Muscle of leg (tissue), 3 donors: ENCODE measurements at regions not wholly inside any gene's neighbourhood (a gene's known extent, or its start where the extent isn't known, plus 50 kb on each side); places are given as distances from the start of the nearest gene placed in this dataset.

Experiments
- DNase-seq: peaks from one replicate; pipeline ENCODE4 v3.0.0; 2013
- H3K27ac ChIP-seq: one replicate; pipeline ENCODE4 v1.5.1; 2013; ENCODE audit warnings: mild to moderate bottlenecking, low read length, control low read depth
- H3K27me3 ChIP-seq: one replicate; pipeline ENCODE4 v1.6.1; 2013; ENCODE audit warnings: low read length; ENCODE audit not compliant: control insufficient read depth, insufficient read depth
- H3K36me3 ChIP-seq: one replicate; pipeline ENCODE4 v1.6.1; 2013; ENCODE audit warnings: low read length; ENCODE audit not compliant: control insufficient read depth, insufficient read depth
- H3K4me1 ChIP-seq: one replicate; pipeline ENCODE4 v1.6.1; 2013; ENCODE audit warnings: low read length; ENCODE audit not compliant: control insufficient read depth, insufficient read depth
- H3K4me3 ChIP-seq: one replicate; pipeline ENCODE4 v1.5.1; 2013; ENCODE audit warnings: low read length, control low read depth
- H3K9me3 ChIP-seq: replicated peaks from 2 replicates; pipeline ENCODE4 v1.6.1; 2013; ENCODE audit warnings: low read depth, low read length; ENCODE audit not compliant: control insufficient read depth
- WGBS: methylation state at CpG from one replicate; pipeline ENCODE4 v1.1.5; 2013; ENCODE audit warnings: missing lambda C conversion rate; ENCODE audit not compliant: insufficient coverage; 5-methylcytosine and 5-hydroxymethylcytosine counted together

DNA sequence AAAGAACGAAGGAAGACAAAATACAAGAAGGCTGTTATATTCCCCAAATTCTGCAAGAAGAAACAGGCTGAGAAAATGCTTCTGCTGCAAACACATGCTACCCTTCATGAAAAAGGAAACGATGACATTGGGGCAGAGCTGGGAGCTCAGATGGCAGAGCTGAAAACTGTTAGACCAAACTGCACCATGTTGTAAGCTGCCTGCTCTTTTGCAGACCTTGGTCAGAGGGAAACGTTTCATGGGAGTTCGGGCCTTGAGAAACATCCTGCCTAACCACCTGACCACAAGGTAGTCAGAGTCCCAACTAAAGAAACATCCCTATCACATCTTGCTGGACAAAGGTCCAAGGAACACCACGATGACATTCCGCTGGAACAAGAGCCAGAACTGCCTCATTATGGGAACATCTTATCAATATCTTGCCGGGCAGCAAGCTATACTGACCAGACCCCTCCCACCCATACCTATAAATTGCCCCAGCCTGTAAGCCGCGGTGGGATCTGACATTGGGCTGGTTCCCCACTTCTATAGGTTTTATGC is 110.7 kb upstream of the CTSC start:
- H3K27ac ChIP-seq, result no peak overlapping the region
- no peaks in the 10 kb centered on the region for H3K9me3 ChIP-seq
- no peaks in the 10 kb centered on the region for H3K4me1 ChIP-seq
- DNase-seq, result no peak
- no peaks in the 10 kb centered on the region for H3K36me3 ChIP-seq
- no peaks in the 10 kb centered on the region for H3K27me3 ChIP-seq
- 80% methylated on average over 4 of the region's 9 CpGs for WGBS
- H3K4me3 ChIP-seq, result no peak overlapping the region

GRCh38 chr11:88447281-88447680 is 109.7 kb upstream of the CTSC start:
- Histone ChIP-seq H3K27me3 (no peaks in the 10 kb centered on the region), H3K4me1 (no peaks in the 10 kb centered on the region), H3K27ac (no peak overlapping the region), H3K36me3 (no peaks in the 10 kb centered on the region), H3K4me3 (no peak overlapping the region), H3K9me3 (no peaks in the 10 kb centered on the region)
- DNase-seq, result peak; percentile 18
- WGBS, result no CpG with 5 or more reads among the region's 1 CpG

GRCh38 chr11:88439356-88439755 is 101.8 kb upstream of the CTSC start:
- Histone ChIP-seq H3K27me3 (no peaks in the 10 kb centered on the region), H3K4me3 (no peak overlapping the region), H3K36me3 (no peaks in the 10 kb centered on the region), H3K9me3 (no peaks in the 10 kb centered on the region), H3K27ac (no peak overlapping the region), H3K4me1 (no peaks in the 10 kb centered on the region)
- no CpG with 5 or more reads among the region's 3 CpGs for WGBS
- DNase-seq, result no peak

DNA sequence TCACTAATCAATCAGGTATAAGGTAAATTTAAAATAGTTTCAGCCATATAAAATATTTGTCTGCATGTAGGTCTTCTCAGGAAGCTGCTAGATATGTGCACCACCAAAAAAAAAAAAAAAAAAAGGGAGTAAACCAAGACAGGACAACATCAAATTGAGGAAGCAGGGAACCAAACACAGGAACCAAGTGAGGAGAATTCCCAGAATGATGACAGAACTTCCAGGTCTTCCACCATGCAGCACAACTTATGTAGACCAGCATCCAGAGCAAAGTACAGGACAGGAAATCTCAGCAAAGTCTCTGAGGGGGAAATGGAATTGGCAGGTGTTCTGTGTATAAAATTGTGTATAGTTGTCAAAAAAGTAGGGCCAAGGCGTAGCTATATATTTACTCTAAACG is 101.2 kb upstream of the CTSC start:
- H3K4me3 ChIP-seq, result no peak overlapping the region
- no CpG with 5 or more reads among the region's 2 CpGs for WGBS

GRCh38 chr11:88435415-88435814 is 97.9 kb upstream of the CTSC start:
- Histone ChIP-seq H3K36me3 (no peaks in the 10 kb centered on the region), H3K4me1 (no peaks in the 10 kb centered on the region), H3K27ac (no peak overlapping the region), H3K4me3 (no peak overlapping the region), H3K27me3 (no peaks in the 10 kb centered on the region), H3K9me3 (no peaks in the 10 kb centered on the region)
- no CpG with 5 or more reads among the region's 2 CpGs for WGBS
- peak; percentile 64 for DNase-seq

More for the DNA sequence above, 101.2 kb upstream of the CTSC start:
- no peak for DNase-seq
- no peak overlapping the region for H3K27ac ChIP-seq
- H3K27me3 ChIP-seq, result no peaks in the 10 kb centered on the region
- H3K36me3 ChIP-seq, result no peaks in the 10 kb centered on the region
- H3K9me3 ChIP-seq, result no peaks in the 10 kb centered on the region
- no peaks in the 10 kb centered on the region for H3K4me1 ChIP-seq

DNA sequence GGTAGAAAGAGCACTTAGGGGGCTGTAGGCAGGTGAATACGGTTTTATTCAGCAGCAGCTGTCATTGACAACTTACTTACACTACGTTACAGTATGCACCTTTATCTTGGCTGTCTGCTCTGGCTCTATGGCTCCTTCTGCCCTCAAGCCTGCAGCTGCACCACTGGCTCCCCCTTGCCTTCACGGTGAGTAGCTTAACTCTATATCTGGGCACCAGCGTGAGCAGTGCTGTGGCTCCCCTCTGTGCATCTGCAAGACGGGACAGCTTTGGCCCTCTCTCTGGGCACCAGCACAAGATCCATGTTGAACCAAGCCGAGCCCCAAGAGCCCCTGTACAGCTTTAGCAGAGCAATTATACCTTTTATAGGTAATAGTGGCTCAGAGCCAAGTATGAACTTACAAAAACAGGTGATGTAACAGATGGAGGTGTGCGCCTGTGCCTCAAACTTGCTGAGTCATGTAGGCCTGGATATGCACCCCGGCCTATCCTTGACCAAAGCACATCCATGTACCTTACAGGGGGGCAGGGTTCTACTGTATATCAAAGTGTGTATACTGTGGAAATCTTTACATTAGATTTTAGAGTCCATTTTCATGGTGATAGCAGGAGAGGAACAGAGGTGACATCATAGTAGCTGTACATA is 96.9 kb upstream of the CTSC start:
- DNase-seq, result no peak
- Histone ChIP-seq H3K4me3 (no peak overlapping the region), H3K36me3 (no peaks in the 10 kb centered on the region), H3K27ac (no peak overlapping the region), H3K4me1 (no peaks in the 10 kb centered on the region), H3K27me3 (no peaks in the 10 kb centered on the region), H3K9me3 (no peaks in the 10 kb centered on the region)
- 85% methylated on average over 4 of the region's 8 CpGs for WGBS

DNA sequence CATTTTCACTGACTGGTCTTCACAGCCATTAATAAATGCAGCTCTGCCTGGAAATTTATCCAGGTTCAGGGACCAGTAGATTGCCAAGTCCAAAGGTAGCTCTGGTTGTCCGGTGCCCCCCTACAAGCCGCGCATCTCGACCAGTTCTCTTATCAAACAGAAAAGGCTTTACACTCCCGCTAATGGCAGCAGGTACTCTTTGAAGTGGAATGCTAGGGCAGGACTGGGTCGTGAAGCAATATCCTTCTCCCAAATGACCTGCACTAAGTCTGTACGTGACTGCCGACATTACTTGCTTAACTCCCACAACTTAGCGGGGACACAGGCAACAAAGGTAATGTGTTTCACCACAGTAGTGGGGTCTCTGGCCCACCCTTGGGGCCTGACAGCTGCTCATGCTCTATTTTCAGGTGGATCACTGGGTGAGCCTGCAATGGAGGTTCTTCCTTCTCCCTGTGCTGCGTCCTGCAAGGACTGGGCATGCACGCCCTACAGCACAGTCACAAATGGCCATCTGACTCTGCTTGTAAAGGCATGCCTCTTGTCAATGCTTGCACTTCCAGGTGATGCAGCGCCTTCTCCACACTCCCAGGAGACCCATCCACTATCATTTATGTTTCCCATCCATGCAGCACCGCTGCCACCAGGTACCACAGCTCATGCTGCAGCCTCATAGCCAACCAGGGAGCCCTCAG is 96.1 kb upstream of the CTSC start:
- Histone ChIP-seq H3K36me3 (no peaks in the 10 kb centered on the region), H3K4me3 (no peak overlapping the region), H3K27ac (no peak overlapping the region), H3K9me3 (no peaks in the 10 kb centered on the region), H3K27me3 (no peaks in the 10 kb centered on the region), H3K4me1 (no peaks in the 10 kb centered on the region)
- no peak for DNase-seq
- WGBS, result 94% methylated on average over 9 of the region's 13 CpGs

- WGBS, result 82% methylated on average over 6 of the region's 9 CpGs
- no peak for DNase-seq
- H3K36me3 ChIP-seq, result no peaks in the 10 kb centered on the region
- H3K27ac ChIP-seq, result no peak overlapping the region
- H3K4me3 ChIP-seq, result no peak overlapping the region
- H3K4me1 ChIP-seq, result no peaks in the 10 kb centered on the region
- no peaks in the 10 kb centered on the region for H3K9me3 ChIP-seq
- H3K27me3 ChIP-seq, result no peaks in the 10 kb centered on the region
These were observed 94.3 kb upstream of the CTSC start for GRCh38 chr11:88431675-88432341.

- H3K9me3 ChIP-seq, result no peaks in the 10 kb centered on the region
- H3K27me3 ChIP-seq, result no peaks in the 10 kb centered on the region
- H3K4me3 ChIP-seq, result no peak overlapping the region
- WGBS, result 33% methylated on average over 1 of the region's 1 CpG
- no peak overlapping the region for H3K27ac ChIP-seq
- DNase-seq, result no peak
- no peaks in the 10 kb centered on the region for H3K36me3 ChIP-seq
- H3K4me1 ChIP-seq, result no peaks in the 10 kb centered on the region
These were observed 91.4 kb upstream of the CTSC start for GRCh38 chr11:88428959-88429358.

DNA sequence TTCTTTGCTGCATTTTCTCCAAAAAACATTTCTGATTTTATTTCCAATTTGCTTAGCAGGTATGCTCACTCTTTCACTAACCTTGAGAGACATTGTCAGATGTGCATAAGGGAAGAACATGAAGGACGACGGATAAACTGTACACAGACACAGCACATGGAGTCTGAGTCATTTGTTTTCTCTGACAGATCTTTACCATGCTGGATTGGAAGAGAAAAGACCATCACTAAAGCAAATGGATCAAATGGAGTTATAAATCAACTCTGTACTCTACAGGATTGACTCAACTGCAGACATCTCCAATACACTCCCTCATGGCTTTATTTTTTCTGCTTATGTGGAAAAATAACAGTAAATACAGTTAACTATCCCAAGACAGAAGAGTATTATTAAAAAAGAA is 90.2 kb upstream of the CTSC start:
- no peak for DNase-seq
- H3K36me3 ChIP-seq, result no peaks in the 10 kb centered on the region
- no CpG with 5 or more reads among the region's 2 CpGs for WGBS
- H3K4me1 ChIP-seq, result no peaks in the 10 kb centered on the region
- H3K27me3 ChIP-seq, result no peaks in the 10 kb centered on the region
- no peak overlapping the region for H3K4me3 ChIP-seq
- no peak overlapping the region for H3K27ac ChIP-seq
- H3K9me3 ChIP-seq, result no peaks in the 10 kb centered on the region
